ENCODE measurements at regions not wholly inside any gene's neighbourhood (a gene's known extent, or its start where the extent isn't known, plus 50 kb on each side); places are given as distances from the start of the nearest gene placed in this dataset.
A peak's percentile ranks its signal among the peaks of the same experiment; 100 is the strongest.

GRCh38 chr1:181155339-181155738 is 66.8 kb downstream of the IER5 start:
- Histone ChIP-seq H3K9ac (ENCODE audit: low read length) (no peak overlapping the region), H3K36me3 (ENCODE audit: control insufficient read depth, insufficient read depth, low read length, severe bottlenecking) (no peaks in the 10 kb centered on the region), H3K27me3 (replicated peaks; ENCODE audit: control insufficient read depth, insufficient read depth, low read length) (no peaks in the 10 kb centered on the region), H3K9me3 (ENCODE audit: control insufficient read depth, low read length) (no peaks in the 10 kb centered on the region), H3K4me1 (ENCODE audit: control insufficient read depth, insufficient read depth, low read length) (peaks cover 26% of the 10 kb centered on the region), H3K4me3 (ENCODE audit: low read length) (no peak overlapping the region)
- no peak for DNase-seq (ENCODE audit: low read depth)

GRCh38 chr1:181159451-181160140 is 71.1 kb downstream of the IER5 start:
- no peaks in the 10 kb centered on the region for H3K4me1 ChIP-seq (ENCODE audit: control insufficient read depth, insufficient read depth, low read length)
- peaks cover 17% of the 10 kb centered on the region for H3K9me3 ChIP-seq (ENCODE audit: control insufficient read depth, low read length)
- H3K4me3 ChIP-seq (ENCODE audit: low read length): no peak overlapping the region
- DNase-seq (ENCODE audit: low read depth): no peak
- H3K9ac ChIP-seq (ENCODE audit: low read length): no peak overlapping the region
- no peaks in the 10 kb centered on the region for H3K36me3 ChIP-seq (ENCODE audit: control insufficient read depth, insufficient read depth, low read length, severe bottlenecking)
- H3K27me3 ChIP-seq (replicated peaks; ENCODE audit: control insufficient read depth, insufficient read depth, low read length): no peaks in the 10 kb centered on the region

- Histone ChIP-seq H3K27me3 (replicated peaks; ENCODE audit: control insufficient read depth, insufficient read depth, low read length) (no peaks in the 10 kb centered on the region), H3K36me3 (ENCODE audit: control insufficient read depth, insufficient read depth, low read length, severe bottlenecking) (no peaks in the 10 kb centered on the region), H3K4me1 (ENCODE audit: control insufficient read depth, insufficient read depth, low read length) (no peaks in the 10 kb centered on the region), H3K9me3 (ENCODE audit: control insufficient read depth, low read length) (peaks cover 17% of the 10 kb centered on the region), H3K9ac (ENCODE audit: low read length) (no peak overlapping the region), H3K4me3 (ENCODE audit: low read length) (no peak overlapping the region)
- no peak for DNase-seq (ENCODE audit: low read depth)
These were observed 71.8 kb downstream of the IER5 start for GRCh38 chr1:181160322-181160721.

GRCh38 chr1:181160998-181161870 is 72.7 kb downstream of the IER5 start:
- no peak for DNase-seq (ENCODE audit: low read depth)
- H3K36me3 ChIP-seq (ENCODE audit: control insufficient read depth, insufficient read depth, low read length, severe bottlenecking): no peaks in the 10 kb centered on the region
- H3K27me3 ChIP-seq (replicated peaks; ENCODE audit: control insufficient read depth, insufficient read depth, low read length): no peaks in the 10 kb centered on the region
- H3K4me3 ChIP-seq (ENCODE audit: low read length): no peak overlapping the region
- no peak overlapping the region for H3K9ac ChIP-seq (ENCODE audit: low read length)
- H3K9me3 ChIP-seq (ENCODE audit: control insufficient read depth, low read length): peaks cover 17% of the 10 kb centered on the region
- no peaks in the 10 kb centered on the region for H3K4me1 ChIP-seq (ENCODE audit: control insufficient read depth, insufficient read depth, low read length)

- H3K4me3 ChIP-seq (ENCODE audit: low read length): no peak overlapping the region
- H3K36me3 ChIP-seq (ENCODE audit: control insufficient read depth, insufficient read depth, low read length, severe bottlenecking): no peaks in the 10 kb centered on the region
- H3K27me3 ChIP-seq (replicated peaks; ENCODE audit: control insufficient read depth, insufficient read depth, low read length): no peaks in the 10 kb centered on the region
- DNase-seq (ENCODE audit: low read depth): no peak
- H3K9me3 ChIP-seq (ENCODE audit: control insufficient read depth, low read length): peaks cover 17% of the 10 kb centered on the region
- H3K9ac ChIP-seq (ENCODE audit: low read length): no peak overlapping the region
- H3K4me1 ChIP-seq (ENCODE audit: control insufficient read depth, insufficient read depth, low read length): no peaks in the 10 kb centered on the region
These were observed 75.2 kb downstream of the IER5 start for GRCh38 chr1:181163662-181164061.

- Histone ChIP-seq H3K4me3 (ENCODE audit: low read length) (peak overlapping the region; percentile 32), H3K36me3 (ENCODE audit: control insufficient read depth, insufficient read depth, low read length, severe bottlenecking) (no peaks in the 10 kb centered on the region), H3K9me3 (ENCODE audit: control insufficient read depth, low read length) (peaks cover 21% of the 10 kb centered on the region), H3K9ac (ENCODE audit: low read length) (no peak overlapping the region), H3K27me3 (replicated peaks; ENCODE audit: control insufficient read depth, insufficient read depth, low read length) (no peaks in the 10 kb centered on the region), H3K4me1 (ENCODE audit: control insufficient read depth, insufficient read depth, low read length) (no peaks in the 10 kb centered on the region)
- DNase-seq (ENCODE audit: low read depth): peak; percentile 91
These were observed 78.1 kb downstream of the IER5 start for GRCh38 chr1:181166377-181167196.

- Histone ChIP-seq H3K4me3 (ENCODE audit: low read length) (no peak overlapping the region), H3K4me1 (ENCODE audit: control insufficient read depth, insufficient read depth, low read length) (no peaks in the 10 kb centered on the region), H3K27me3 (replicated peaks; ENCODE audit: control insufficient read depth, insufficient read depth, low read length) (no peaks in the 10 kb centered on the region), H3K9ac (ENCODE audit: low read length) (no peak overlapping the region), H3K36me3 (ENCODE audit: control insufficient read depth, insufficient read depth, low read length, severe bottlenecking) (no peaks in the 10 kb centered on the region), H3K9me3 (ENCODE audit: control insufficient read depth, low read length) (peaks cover 11% of the 10 kb centered on the region)
- no peak for DNase-seq (ENCODE audit: low read depth)
These were observed 80.9 kb downstream of the IER5 start for GRCh38 chr1:181169281-181169865.

- H3K27me3 ChIP-seq (replicated peaks; ENCODE audit: control insufficient read depth, insufficient read depth, low read length): no peaks in the 10 kb centered on the region
- peaks cover 11% of the 10 kb centered on the region for H3K9me3 ChIP-seq (ENCODE audit: control insufficient read depth, low read length)
These were observed 81.7 kb downstream of the IER5 start for GRCh38 chr1:181170194-181170593.

GRCh38 chr1:181172082-181172481 is 83.6 kb downstream of the IER5 start:
- Histone ChIP-seq H3K27me3 (replicated peaks; ENCODE audit: control insufficient read depth, insufficient read depth, low read length) (no peaks in the 10 kb centered on the region), H3K9ac (ENCODE audit: low read length) (no peak overlapping the region), H3K36me3 (ENCODE audit: control insufficient read depth, insufficient read depth, low read length, severe bottlenecking) (no peaks in the 10 kb centered on the region), H3K9me3 (ENCODE audit: control insufficient read depth, low read length) (peaks cover 11% of the 10 kb centered on the region), H3K4me3 (ENCODE audit: low read length) (no peak overlapping the region), H3K4me1 (ENCODE audit: control insufficient read depth, insufficient read depth, low read length) (no peaks in the 10 kb centered on the region)
- DNase-seq (ENCODE audit: low read depth): no peak

More at GRCh38 chr1:181170194-181170593, 81.7 kb downstream of the IER5 start:
- Histone ChIP-seq H3K4me1 (ENCODE audit: control insufficient read depth, insufficient read depth, low read length) (no peaks in the 10 kb centered on the region), H3K9ac (ENCODE audit: low read length) (no peak overlapping the region), H3K4me3 (ENCODE audit: low read length) (no peak overlapping the region), H3K36me3 (ENCODE audit: control insufficient read depth, insufficient read depth, low read length, severe bottlenecking) (no peaks in the 10 kb centered on the region)
- no peak for DNase-seq (ENCODE audit: low read depth)

GRCh38 chr1:181173761-181174447 is 85.4 kb downstream of the IER5 start:
- Histone ChIP-seq H3K4me1 (ENCODE audit: control insufficient read depth, insufficient read depth, low read length) (peaks cover 7% of the 10 kb centered on the region), H3K27me3 (replicated peaks; ENCODE audit: control insufficient read depth, insufficient read depth, low read length) (no peaks in the 10 kb centered on the region), H3K9ac (ENCODE audit: low read length) (no peak overlapping the region), H3K4me3 (ENCODE audit: low read length) (no peak overlapping the region), H3K36me3 (ENCODE audit: control insufficient read depth, insufficient read depth, low read length, severe bottlenecking) (no peaks in the 10 kb centered on the region), H3K9me3 (ENCODE audit: control insufficient read depth, low read length) (peaks cover 11% of the 10 kb centered on the region)
- no peak for DNase-seq (ENCODE audit: low read depth)
